Middle frontal gyrus (tissue), 1 donor: ENCODE measurements at regions not wholly inside any gene's neighbourhood (a gene's known extent, or its start where the extent isn't known, plus 50 kb on each side); places are given as distances from the start of the nearest gene placed in this dataset.
"Not testable (repeated sequence)": the region's sequence is repeated elsewhere in the genome, so short reads cannot be mapped to it uniquely, and the experiment has no call there.

ENCODE experiments used
- DNase-seq: peaks from one replicate; pipeline ENCODE4 v3.0.0-alpha.2; 2015; ENCODE audit warnings: low spot score; ENCODE audit errors: extremely low spot score

GRCh38 chr6:28657769-28658465 is 132.2 kb downstream of the GPX5 start:
- no peak for DNase-seq

- no peak for DNase-seq
Measured at GRCh38 chr6:28658475-28659249, 133.0 kb downstream of the GPX5 start.

DNA sequence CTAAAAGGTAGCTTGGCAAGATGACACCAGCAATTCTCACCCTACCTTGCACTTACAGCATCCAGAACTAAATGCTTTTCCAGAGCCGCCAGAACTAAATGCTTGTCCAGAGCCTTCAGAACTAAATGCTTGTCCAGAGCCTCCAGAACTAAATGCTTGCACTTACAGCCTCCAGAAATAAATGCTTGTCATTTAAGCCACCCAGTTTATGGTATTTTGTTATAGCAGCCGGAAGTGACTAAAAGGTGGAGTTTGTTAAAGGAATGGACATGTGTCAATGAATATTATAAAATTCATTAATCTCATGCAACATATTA is 133.5 kb downstream of the GPX5 start:
- no peak for DNase-seq

- DNase-seq = no peak
Measured at GRCh38 chr6:28661097-28661713, 135.5 kb downstream of the GPX5 start.

- no peak for DNase-seq
Measured at GRCh38 chr6:28664870-28665396, 139.3 kb downstream of the GPX5 start.

DNA sequence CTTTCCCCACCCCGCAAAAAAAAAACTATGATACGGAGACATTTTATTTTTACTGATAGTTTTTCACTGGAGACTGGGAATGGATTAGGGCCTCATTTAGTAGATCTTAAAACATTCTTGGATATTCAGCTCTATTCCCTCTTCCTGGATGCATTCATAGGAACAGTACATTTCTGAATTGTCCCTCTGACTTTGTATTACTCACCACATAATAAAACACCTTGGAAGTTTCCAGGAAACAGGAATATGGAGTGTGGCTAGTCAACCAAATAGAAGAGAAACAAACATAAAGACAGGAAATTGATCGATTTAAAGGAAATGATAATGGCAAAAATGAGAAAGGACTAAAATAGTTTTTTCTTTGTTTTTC is 147.7 kb downstream of the GPX5 start:
- DNase-seq = no peak

- DNase-seq = peak; percentile 44
Measured at GRCh38 chr6:28673787-28674671, 148.3 kb downstream of the GPX5 start.

DNA sequence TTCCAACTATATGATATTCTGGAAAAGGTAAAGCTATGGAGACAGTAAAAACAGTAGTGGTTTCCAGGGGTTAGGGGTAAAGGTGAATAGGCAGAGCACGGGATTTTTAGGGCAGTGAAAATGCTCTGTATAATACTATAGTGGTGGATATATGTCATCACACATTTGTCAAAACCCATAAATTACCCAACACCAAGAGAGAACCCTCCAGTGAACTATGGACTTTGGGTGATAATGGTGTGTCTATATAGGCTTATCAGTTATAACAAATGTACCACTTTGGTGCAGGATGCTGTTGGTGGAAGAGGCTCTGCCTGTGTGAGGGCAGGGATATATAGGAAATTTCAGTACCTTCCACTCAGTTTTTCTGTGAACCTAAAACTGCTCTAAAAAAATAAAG is 149.9 kb downstream of the GPX5 start:
- no peak for DNase-seq

GRCh38 chr6:28682542-28682941 is 156.9 kb downstream of the GPX5 start:
- DNase-seq = no peak

DNA sequence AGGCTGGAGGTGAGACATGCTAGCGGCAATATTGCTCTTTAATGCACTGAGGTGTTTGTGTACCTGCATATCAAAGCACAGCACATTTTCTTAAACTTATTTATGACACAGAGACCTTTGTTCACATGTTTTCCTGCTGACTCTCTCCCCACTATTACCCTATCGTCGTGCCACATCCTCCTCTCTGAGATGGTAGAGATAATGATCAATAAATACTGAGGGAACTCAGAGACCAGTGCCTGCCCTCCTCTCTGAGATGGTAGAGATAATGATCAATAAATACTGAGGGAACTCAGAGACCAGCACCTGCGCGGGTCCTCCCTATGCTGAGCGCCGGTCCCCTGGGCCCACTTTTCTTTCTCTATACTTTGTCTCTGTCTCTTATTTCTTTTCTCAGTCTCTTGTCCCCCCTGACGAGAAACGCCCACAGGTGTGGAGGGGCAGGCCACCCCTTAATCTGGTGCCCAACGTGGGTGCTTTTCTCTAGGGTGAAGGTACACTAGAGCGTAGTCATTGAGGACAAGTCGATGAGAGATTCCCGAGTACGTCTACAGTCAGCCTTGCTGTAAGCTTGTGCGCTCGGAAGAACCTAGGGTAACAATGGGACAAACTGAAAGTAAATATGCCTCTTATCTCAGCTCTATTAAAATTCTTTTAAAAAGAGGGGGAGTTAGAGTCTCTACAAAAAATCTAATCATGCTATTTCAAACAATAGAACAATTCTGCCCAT is 157.4 kb downstream of the GPX5 start:
- not testable (repeated sequence) for DNase-seq

GRCh38 chr6:28683945-28684538 is 158.4 kb downstream of the GPX5 start:
- DNase-seq = peak; percentile 24

DNA sequence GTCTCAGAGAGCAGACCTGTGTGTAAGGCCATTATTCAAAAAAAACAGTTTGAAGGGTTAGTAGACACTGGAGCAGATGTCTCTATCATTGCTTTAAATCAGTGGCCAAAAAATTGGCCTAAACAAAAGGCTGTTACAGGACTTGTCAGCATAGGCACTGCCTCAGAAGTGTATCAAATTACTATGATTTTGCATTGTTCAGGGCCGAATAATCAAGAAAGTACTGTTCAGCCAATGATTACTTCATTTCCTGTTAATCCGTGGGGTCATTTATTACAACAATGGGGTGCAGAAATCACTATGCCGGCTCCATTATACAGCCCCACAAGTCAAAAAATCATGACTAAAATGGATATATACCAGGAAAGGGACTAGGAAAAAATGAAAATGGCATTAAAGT is 160.3 kb downstream of the GPX5 start:
- DNase-seq = not testable (repeated sequence)

- peak; percentile 27 for DNase-seq
Measured at GRCh38 chr6:28686446-28687027, 160.9 kb downstream of the GPX5 start.

DNA sequence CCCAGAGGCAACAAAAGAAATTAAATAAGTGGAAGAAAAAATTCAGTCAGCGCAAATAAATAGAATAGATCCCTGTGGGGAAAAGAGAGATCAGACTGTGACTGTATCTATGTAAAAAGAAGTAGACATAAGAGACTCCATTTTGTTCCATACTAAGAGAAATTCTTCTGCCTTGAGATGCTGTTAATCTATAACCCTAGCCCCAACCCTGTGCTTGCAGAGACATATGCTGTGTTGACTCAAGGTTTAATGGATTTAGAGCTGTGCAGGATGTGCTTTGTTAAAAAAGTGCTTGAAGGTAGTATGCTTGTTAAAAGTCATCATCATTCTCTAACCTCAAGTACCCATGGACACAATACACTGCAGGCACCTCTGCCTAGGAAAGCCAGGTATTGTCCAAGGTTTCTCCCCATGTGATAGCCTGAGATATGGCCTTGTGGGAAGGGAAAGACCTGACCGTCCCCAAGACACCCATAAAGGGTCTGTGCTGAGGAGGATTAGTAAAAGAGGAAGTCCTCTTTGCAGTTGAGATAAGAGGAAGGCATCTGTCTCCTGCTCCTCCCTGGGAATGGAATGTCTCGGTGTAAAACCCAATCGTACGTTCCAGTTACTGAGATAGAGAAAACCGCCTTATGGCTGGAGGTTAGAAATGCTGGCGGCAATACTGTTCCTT is 161.8 kb downstream of the GPX5 start:
- not testable (repeated sequence) for DNase-seq

- DNase-seq = not testable (repeated sequence)
Measured at GRCh38 chr6:28691991-28692390, 166.3 kb downstream of the GPX5 start.

- DNase-seq = no peak
Measured at GRCh38 chr6:28693033-28693750, 167.5 kb downstream of the GPX5 start.

DNA sequence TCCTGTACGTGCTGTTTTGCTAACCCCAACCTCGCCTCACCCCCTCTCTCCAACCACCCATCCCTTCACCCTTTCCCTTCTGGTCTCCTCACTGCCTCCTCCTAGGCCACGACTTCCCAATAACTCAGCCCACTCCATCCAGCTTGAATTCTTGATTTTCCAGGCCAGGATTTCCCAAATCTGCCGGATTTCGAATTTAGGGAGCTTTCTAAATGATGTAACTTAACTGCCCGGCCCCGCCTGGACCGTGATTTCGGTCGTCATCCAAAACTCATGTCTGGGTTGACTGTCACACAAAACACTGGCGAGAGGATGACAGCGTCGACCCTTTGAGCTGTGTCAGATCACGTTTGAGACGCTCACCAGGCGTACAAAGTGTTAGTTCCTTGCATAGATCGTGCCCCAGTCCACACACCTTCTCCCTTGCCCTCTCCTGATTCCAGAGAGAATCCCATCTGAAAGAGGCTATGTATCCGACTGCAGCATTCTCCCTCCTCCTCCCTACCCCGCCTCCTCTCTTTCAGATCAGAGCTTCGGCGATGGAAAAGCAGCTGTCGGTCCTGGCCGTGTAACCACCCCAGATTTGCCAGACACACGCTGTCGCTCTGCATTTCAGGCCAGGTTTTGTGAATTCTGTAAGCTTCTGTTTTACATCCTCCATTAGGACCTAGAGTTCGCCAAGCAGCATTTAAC is 168.2 kb downstream of the GPX5 start:
- no peak for DNase-seq

DNA sequence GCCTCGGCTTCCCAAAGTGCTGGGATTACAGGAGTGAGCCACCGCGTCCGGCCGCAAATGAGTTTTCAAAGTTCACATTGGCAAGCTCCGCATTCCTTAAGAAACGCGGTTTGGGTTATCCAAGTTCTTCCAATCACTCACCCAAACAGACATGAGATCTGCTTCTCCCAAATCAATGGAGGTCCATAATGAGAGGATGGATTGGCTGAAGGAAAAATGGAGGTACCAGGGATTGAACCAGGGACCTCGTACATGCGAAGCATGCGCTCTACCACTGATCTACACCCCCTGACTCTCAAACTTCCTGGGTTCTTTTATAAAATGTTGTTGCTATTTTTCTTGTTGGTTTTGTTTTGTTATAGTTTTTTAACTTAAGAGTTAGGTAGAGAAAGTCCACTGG is 170.0 kb downstream of the GPX5 start:
- no peak for DNase-seq
